OCI-LY1 (cell line): ENCODE measurements at regions not wholly inside any gene's neighbourhood (a gene's known extent, or its start where the extent isn't known, plus 50 kb on each side); places are given as distances from the start of the nearest gene placed in this dataset.
"Not testable (repeated sequence)": the region's sequence is repeated elsewhere in the genome, so short reads cannot be mapped to it uniquely, and the experiment has no call there.

ENCODE experiments used
- H2AFZ ChIP-seq: fragments of 200-600 bp; sonication (generic), shearing (Covaris generic); 2 replicates; pipeline ENCODE4 v1.6.0; 2014; ENCODE audit warnings: antibody characterized with exemption, mild to moderate bottlenecking, low read length
- H3F3A ChIP-seq: fragments of 200-600 bp; sonication (generic), shearing (Covaris generic); 2 replicates; pipeline ENCODE4 v1.6.0; 2014; ENCODE audit warnings: mild to moderate bottlenecking, antibody characterized with exemption, low read length, moderate library complexity; ENCODE audit not compliant: insufficient read depth
- H3K27ac ChIP-seq: fragments of 200-600 bp; sonication (generic); 2 replicates; pipeline ENCODE4 v1.5.1; 2014; ENCODE audit warnings: low read length, mixed run types, mild to moderate bottlenecking, low read depth; ENCODE audit not compliant: poor library complexity, severe bottlenecking
- H3K27me3 ChIP-seq: fragments of 200-600 bp; sonication (generic); 2 replicates; pipeline ENCODE4 v1.6.0; 2014; ENCODE audit warnings: antibody characterized with exemption, mild to moderate bottlenecking, low read length, moderate library complexity; ENCODE audit not compliant: insufficient read depth
- H3K36me3 ChIP-seq: fragments of 200-600 bp; sonication (generic); 2 replicates; pipeline ENCODE4 v1.6.1; 2014; ENCODE audit warnings: mild to moderate bottlenecking, antibody characterized with exemption, low read length, moderate library complexity, mixed read lengths; ENCODE audit not compliant: insufficient read depth
- H3K4me1 ChIP-seq: fragments of 200-600 bp; sonication (generic); 2 replicates; pipeline ENCODE4 v1.5.1; 2014; ENCODE audit warnings: mild to moderate bottlenecking, low read length, moderate library complexity; ENCODE audit not compliant: insufficient read depth, severe bottlenecking
- H3K4me2 ChIP-seq: fragments of 200-600 bp; sonication (generic), shearing (Covaris generic); 2 replicates; pipeline ENCODE4 v1.6.1; 2014; ENCODE audit warnings: low read length
- H3K4me3 ChIP-seq: fragments of 200-600 bp; sonication (generic); 2 replicates; pipeline ENCODE4 v1.5.1; 2014; ENCODE audit warnings: low read length, low read depth, mild to moderate bottlenecking, mixed read lengths; ENCODE audit not compliant: poor library complexity, severe bottlenecking
- H3K79me2 ChIP-seq: fragments of 200-600 bp; shearing (Covaris generic); 2 replicates; pipeline ENCODE4 v1.6.1; 2016; ENCODE audit warnings: mixed run types, low read length, mixed read lengths; ENCODE audit not compliant: insufficient read depth
- H3K9ac ChIP-seq: fragments of 200-600 bp; sonication (generic), shearing (Covaris generic); 2 replicates; pipeline ENCODE4 v1.6.1; 2014; ENCODE audit warnings: mild to moderate bottlenecking, low read length, mixed read lengths
- H3K9me2 ChIP-seq: fragments of 200-600 bp; sonication (generic), shearing (Covaris generic); 2 replicates; pipeline ENCODE4 v1.6.1; 2014; ENCODE audit warnings: low read depth, mild to moderate bottlenecking, low read length, mixed read lengths
- H3K9me3 ChIP-seq: fragments of 200-600 bp; shearing (Covaris generic); 2 replicates; pipeline ENCODE4 v1.6.1; 2014; ENCODE audit warnings: low read length, mixed read lengths
- H4K20me1 ChIP-seq: fragments of 200-600 bp; sonication (generic), shearing (Covaris generic); 2 replicates; pipeline ENCODE4 v1.6.0; 2016; ENCODE audit warnings: mild to moderate bottlenecking, low read length; ENCODE audit not compliant: insufficient read depth
- CTCF ChIP-seq: fragments of 200-600 bp; sonication (generic), shearing (Covaris generic); IDR thresholded peaks from 2 replicates; pipeline ENCODE4 v1.5.1; 2017; ENCODE audit warnings: mild to moderate bottlenecking, antibody characterized with exemption, low read length, moderate library complexity, mixed read lengths
- EZH2 ChIP-seq: fragments of 200-600 bp; sonication (generic), shearing (Covaris generic); IDR thresholded peaks from 2 replicates; pipeline ENCODE4 v1.8.0; 2017; ENCODE audit warnings: borderline replicate concordance, mixed run types, mild to moderate bottlenecking, antibody characterized with exemption, low read length, moderate library complexity, mixed read lengths

- TF ChIP-seq EZH2 (no peak), CTCF (no peak)
- Histone ChIP-seq H3K9ac (no peak overlapping the region), H3K9me3 (no peaks in the 10 kb centered on the region), H3K9me2 (no peaks in the 10 kb centered on the region), H3K4me2 (no peak overlapping the region), H3K27me3 (no peaks in the 10 kb centered on the region), H3F3A (no peaks in the 10 kb centered on the region), H3K79me2 (no peaks in the 10 kb centered on the region), H3K4me3 (no peak overlapping the region), H3K4me1 (no peaks in the 10 kb centered on the region), H2AFZ (no peak overlapping the region), H3K36me3 (no peaks in the 10 kb centered on the region), H3K27ac (no peak overlapping the region), H4K20me1 (no peaks in the 10 kb centered on the region)
Observed at GRCh38 chr9:106174346-106174745, 480.0 kb downstream of the TMEM38B start.

GRCh38 chr9:106177216-106177615 is 482.9 kb downstream of the TMEM38B start:
- Histone ChIP-seq H3K27me3 (no peaks in the 10 kb centered on the region), H3K36me3 (no peaks in the 10 kb centered on the region), H2AFZ (no peak overlapping the region), H3K4me3 (no peak overlapping the region), H3K4me2 (no peak overlapping the region), H3K79me2 (no peaks in the 10 kb centered on the region), H3K9me3 (no peaks in the 10 kb centered on the region), H3K27ac (no peak overlapping the region), H3K4me1 (no peaks in the 10 kb centered on the region), H3F3A (no peaks in the 10 kb centered on the region), H3K9me2 (no peaks in the 10 kb centered on the region), H4K20me1 (no peaks in the 10 kb centered on the region), H3K9ac (no peak overlapping the region)
- TF ChIP-seq CTCF = no peak
- no peak for TF ChIP-seq EZH2

DNA sequence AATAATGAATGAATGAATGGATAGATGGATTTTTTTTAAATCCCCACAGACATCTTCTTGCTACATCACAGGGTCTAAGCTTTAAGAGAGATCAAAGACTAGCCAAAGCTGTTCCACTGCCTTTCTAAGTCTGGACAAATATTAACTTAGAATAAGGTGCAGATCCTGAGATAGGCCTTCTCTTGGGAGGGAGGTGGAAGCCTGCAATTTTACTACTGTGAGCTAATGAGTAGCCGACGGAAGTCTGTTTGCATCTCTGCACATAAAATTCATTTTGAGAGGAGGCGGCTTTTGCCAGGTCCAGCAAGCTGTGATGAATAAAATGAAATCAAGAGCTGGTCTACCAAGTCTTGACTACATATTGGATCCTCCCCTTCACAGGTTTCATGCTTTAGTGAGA is 484.9 kb downstream of the TMEM38B start:
- TF ChIP-seq EZH2 (no peak), CTCF (no peak)
- Histone ChIP-seq H3K79me2 (no peaks in the 10 kb centered on the region), H3K4me3 (no peak overlapping the region), H3K27me3 (no peaks in the 10 kb centered on the region), H4K20me1 (no peaks in the 10 kb centered on the region), H3K9ac (no peak overlapping the region), H3K9me3 (no peaks in the 10 kb centered on the region), H3K27ac (no peak overlapping the region), H3K9me2 (no peaks in the 10 kb centered on the region), H3K4me1 (no peaks in the 10 kb centered on the region), H3K36me3 (no peaks in the 10 kb centered on the region), H2AFZ (no peak overlapping the region), H3F3A (no peaks in the 10 kb centered on the region), H3K4me2 (no peak overlapping the region)

DNA sequence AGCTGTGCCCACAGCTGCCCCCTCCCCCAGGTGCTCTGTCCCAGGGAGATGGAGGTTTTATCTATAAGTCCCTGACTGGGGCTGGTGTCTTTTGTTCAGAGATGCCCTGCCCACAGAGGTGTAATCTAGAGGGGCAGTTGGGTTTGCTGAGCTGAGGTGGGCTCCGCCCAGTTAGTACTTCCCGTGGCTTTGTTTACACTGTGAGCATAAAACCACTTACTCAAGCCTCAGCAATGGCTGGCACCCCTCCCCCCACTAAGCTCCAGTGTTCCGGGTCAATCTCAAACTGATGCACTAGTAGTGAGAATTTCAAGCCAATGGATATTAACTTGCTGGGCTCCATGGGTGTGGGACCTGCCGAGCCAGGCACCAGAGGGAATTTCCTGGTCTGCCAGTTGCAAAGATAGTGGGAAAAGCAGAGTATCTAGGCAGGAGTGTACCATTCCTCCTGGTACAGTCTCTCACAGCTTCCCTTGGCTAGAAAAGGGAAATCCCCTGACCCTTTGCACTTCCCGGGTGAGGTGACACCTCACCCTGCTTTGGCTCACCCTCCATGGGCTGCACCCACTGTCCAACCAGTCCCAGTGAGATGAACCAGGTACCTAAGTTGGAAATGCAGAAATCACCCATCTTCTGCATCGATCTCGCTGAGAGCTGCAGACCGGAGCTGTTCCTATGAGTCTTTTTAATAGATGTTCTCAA is 509.6 kb downstream of the TMEM38B start:
- not testable (repeated sequence) for H3K4me3 ChIP-seq, H3K9me2 ChIP-seq, H3K27ac ChIP-seq, H3F3A ChIP-seq, H3K27me3 ChIP-seq, H3K9me3 ChIP-seq, H3K4me2 ChIP-seq, H2AFZ ChIP-seq, H3K79me2 ChIP-seq, H3K36me3 ChIP-seq, H3K4me1 ChIP-seq, H3K9ac ChIP-seq, H4K20me1 ChIP-seq
